Right lobe of liver (tissue), 6 donors: ENCODE measurements at regions not wholly inside any gene's neighbourhood (a gene's known extent, or its start where the extent isn't known, plus 50 kb on each side); places are given as distances from the start of the nearest gene placed in this dataset.

ENCODE experiments used
- ATAC-seq, 4 donors: fragments of 200-7000 bp; cut with Tn5 transposase; one replicate each; pipeline ENCODE4 v1.9.1; 2020; ENCODE audit warnings: mild to moderate bottlenecking in 4 of 4, moderate library complexity in 4 of 4
- DNase-seq, 3 donors: peaks; one replicate each; pipeline ENCODE4 v3.0.0-alpha.2; 2020
- H3K27ac ChIP-seq, 3 donors: fragments of 200-600 bp; one replicate each; pipeline ENCODE4 v1.8.0; 2022
- H3K27me3 ChIP-seq, 2 donors: fragments of 200-600 bp; one replicate each; pipeline ENCODE4 v1.8.0; 2022
- H3K36me3 ChIP-seq, 4 donors: fragments of 200-600 bp; sonication (generic) in 1 of 4; one replicate each; pipeline versions ENCODE4 v1.5.1 to v1.8.0; 2017 to 2022; ENCODE audit warnings: control low read depth in 1 of 4
- H3K4me1 ChIP-seq, 4 donors: fragments of 200-600 bp; sonication (generic) in 1 of 4; one replicate each; pipeline versions ENCODE4 v1.5.1 to v1.8.0; 2017 to 2022; ENCODE audit warnings: control low read depth in 1 of 4
- H3K4me3 ChIP-seq, 3 donors: fragments of 200-600 bp; one replicate each; pipeline ENCODE4 v1.8.0; 2022
- H3K9me3 ChIP-seq, 4 donors: fragments of 200-600 bp; sonication (generic) in 1 of 4; one replicate each; pipeline versions ENCODE4 v1.5.1 to v1.8.0; 2017 to 2022; ENCODE audit warnings: control low read depth in 1 of 4
- CTCF ChIP-seq, 4 donors: fragments of 200-600 bp in 3 of 4; fragments of 450-650 bp in 1 of 4; IDR thresholded peaks; one replicate each; pipeline versions ENCODE4 v1.5.1 to v1.8.0; 2016 to 2022; ENCODE audit warnings: antibody characterized with exemption in 4 of 4, mild to moderate bottlenecking in 2 of 4
- POLR2A ChIP-seq: fragments of 450-650 bp; IDR thresholded peaks from one replicate; pipeline ENCODE4 v1.6.1; 2017; ENCODE audit warnings: antibody characterized with exemption, mild to moderate bottlenecking
- WGBS: methylation state at CpG from one replicate; pipeline ENCODE4 v1.1.6; 2018; ENCODE audit warnings: low coverage, low lambda C conversion rate; ENCODE audit not compliant: insufficient coverage; ENCODE audit errors: missing lambda C conversion rate; 5-methylcytosine and 5-hydroxymethylcytosine counted together
- intact Hi-C, 2 donors: fragments of 100-400 bp; cut with DNase I; formaldehyde crosslinking; loops; one replicate each; pipeline versions ENCODE4 v1.11.2 to v1.14.1; 2022
- donor health status: DM: no; HTN: yes; CAD: no.
- donor health status: DM: no; HTN: no; CAD: no.
- donor health status: DM: no; HTN: no; CAD: no.
- donor health status: DM: no; HTN: yes; CAD: no.
- donor health status: DM: no; HTN: yes; CAD: no.

- no peak overlapping the region for H3K4me3 ChIP-seq
- H3K9me3 ChIP-seq = no peaks in the 10 kb centered on the region
- no peak for TF ChIP-seq CTCF (IDR thresholded peaks at IDR 0.05)
- no peak for TF ChIP-seq POLR2A
- no peaks in the 10 kb centered on the region for H3K27me3 ChIP-seq
- WGBS = 76% methylated on average over 4 of the region's 4 CpGs
- H3K27ac ChIP-seq = no peak overlapping the region
- no peaks in the 10 kb centered on the region for H3K36me3 ChIP-seq
- ATAC-seq (no peak), DNase-seq (no peak)
- intact Hi-C loops = no loop called here
- no peaks in the 10 kb centered on the region for H3K4me1 ChIP-seq
These were observed 333.9 kb upstream of the CDH11 start for GRCh38 chr16:65455761-65456160.

GRCh38 chr16:65453646-65454045 is 331.8 kb upstream of the CDH11 start:
- Histone ChIP-seq H3K27ac (no peak overlapping the region), H3K36me3 (no peaks in the 10 kb centered on the region), H3K4me1 (no peaks in the 10 kb centered on the region), H3K27me3 (no peaks in the 10 kb centered on the region), H3K4me3 (no peak overlapping the region), H3K9me3 (no peaks in the 10 kb centered on the region)
- TF ChIP-seq CTCF (IDR thresholded peaks at IDR 0.05) (no peak), POLR2A (no peak)
- intact Hi-C loops = no loop called here
- ATAC-seq (no peak), DNase-seq (no peak)
- 41% methylated on average over 2 of the region's 2 CpGs for WGBS

- H3K27me3 ChIP-seq = no peaks in the 10 kb centered on the region
- no peaks in the 10 kb centered on the region for H3K4me1 ChIP-seq
- no peak overlapping the region for H3K27ac ChIP-seq
- intact Hi-C loops = no loop called here
- DNase-seq (no peak), ATAC-seq (no peak)
- H3K9me3 ChIP-seq = no peaks in the 10 kb centered on the region
- H3K36me3 ChIP-seq = no peaks in the 10 kb centered on the region
- 50% methylated on average over 1 of the region's 1 CpG for WGBS
- TF ChIP-seq POLR2A = no peak
- TF ChIP-seq CTCF (IDR thresholded peaks at IDR 0.05) = no peak
- H3K4me3 ChIP-seq = no peak overlapping the region
These were observed 327.7 kb upstream of the CDH11 start for GRCh38 chr16:65449526-65449925.

- Histone ChIP-seq H3K27me3 (no peaks in the 10 kb centered on the region), H3K9me3 (no peaks in the 10 kb centered on the region), H3K36me3 (no peaks in the 10 kb centered on the region), H3K4me3 (no peak overlapping the region), H3K4me1 (no peaks in the 10 kb centered on the region), H3K27ac (no peak overlapping the region)
- intact Hi-C loops = no loop called here
- WGBS = 55% methylated on average over 2 of the region's 2 CpGs
- DNase-seq = no peak
- no peak for TF ChIP-seq CTCF (IDR thresholded peaks at IDR 0.05)
- ATAC-seq = no peak
These were observed 324.6 kb upstream of the CDH11 start for GRCh38 chr16:65446427-65446826.
